OCI-LY7 (cell line): ENCODE measurements at regions not wholly inside any gene's neighbourhood (a gene's known extent, or its start where the extent isn't known, plus 50 kb on each side); places are given as distances from the start of the nearest gene placed in this dataset.

Experiments
- BruUV-seq: library from RNA; stranded (reverse); fragments of 400-500 nt; replicated peaks from 2 replicates; lab custom pipeline; 2021; lab: Mats Ljungman, UMichigan
- CTCF ChIA-PET: fragments of 300-600 bp; sonication (Branson Sonifier 250); formaldehyde crosslinking; loops from one replicate; lab custom pipeline; 2022; ENCODE audit warnings: antibody characterized with exemption; ENCODE audit not compliant: unreplicated experiment; lab: Charles Lee
- POLR2A ChIA-PET: fragments of 300-600 bp; sonication (Branson Sonifier 250); formaldehyde crosslinking; loops from one replicate; lab custom pipeline; 2022; ENCODE audit warnings: antibody characterized with exemption; lab: Charles Lee
- DNase-seq: peaks from one replicate; pipeline ENCODE4 v3.0.0-alpha.2; 2015; ENCODE audit warnings: low spot score
- H2AFZ ChIP-seq: fragments of 200-600 bp; sonication (generic), shearing (Covaris generic); 2 replicates; pipeline ENCODE4 v1.6.1; 2014; ENCODE audit warnings: mild to moderate bottlenecking, antibody characterized with exemption, low read length, moderate library complexity
- H3K27ac ChIP-seq: fragments of 200-600 bp; sonication (generic); 2 replicates; pipeline ENCODE4 v1.5.1; 2014; ENCODE audit warnings: mixed run types, low read depth, mild to moderate bottlenecking, moderate library complexity, low read length, inconsistent platforms; ENCODE audit not compliant: poor library complexity, severe bottlenecking
- H3K36me3 ChIP-seq: fragments of 200-600 bp; sonication (generic); 2 replicates; pipeline ENCODE4 v1.6.1; 2014; ENCODE audit warnings: mild to moderate bottlenecking, antibody characterized with exemption, low read length, moderate library complexity, mixed read lengths; ENCODE audit not compliant: insufficient read depth
- H3K4me1 ChIP-seq: fragments of 200-600 bp; sonication (generic); 2 replicates; pipeline ENCODE4 v1.5.1; 2014; ENCODE audit warnings: mild to moderate bottlenecking, low read length; ENCODE audit not compliant: insufficient read depth, poor library complexity, severe bottlenecking
- H3K4me2 ChIP-seq: fragments of 200-600 bp; sonication (generic); 2 replicates; pipeline ENCODE4 v1.6.1; 2014; ENCODE audit warnings: mild to moderate bottlenecking, low read length
- H3K4me3 ChIP-seq: fragments of 200-600 bp; sonication (generic); 2 replicates; pipeline ENCODE4 v1.5.1; 2014; ENCODE audit warnings: mild to moderate bottlenecking, low read depth, low read length; ENCODE audit not compliant: poor library complexity, severe bottlenecking
- H3K79me2 ChIP-seq: fragments of 200-600 bp; sonication (generic); 2 replicates; pipeline ENCODE4 v1.6.1; 2016; ENCODE audit warnings: low read depth, mild to moderate bottlenecking, low read length, moderate library complexity, mixed read lengths; ENCODE audit not compliant: insufficient read depth
- H3K9me2 ChIP-seq: fragments of 200-600 bp; sonication (generic); 2 replicates; pipeline ENCODE4 v1.6.1; 2016; ENCODE audit warnings: mild to moderate bottlenecking, low read length, mixed read lengths; ENCODE audit not compliant: insufficient read depth
- H3K9me3 ChIP-seq: fragments of 200-600 bp; sonication (generic); 2 replicates; pipeline ENCODE4 v1.6.1; 2014; ENCODE audit warnings: mild to moderate bottlenecking, mixed run types, low read length, mixed read lengths
- H4K20me1 ChIP-seq: fragments of 200-600 bp; sonication (generic); 2 replicates; pipeline ENCODE4 v1.6.1; 2014; ENCODE audit warnings: mild to moderate bottlenecking, antibody characterized with exemption, low read length, moderate library complexity, mixed read lengths; ENCODE audit not compliant: insufficient read depth
- CTCF ChIP-seq: fragments of 200-600 bp; sonication (generic); conservative IDR thresholded peaks from 2 replicates; pipeline ENCODE4 v1.5.1; 2014; ENCODE audit warnings: mild to moderate bottlenecking, antibody characterized with exemption, low read length, moderate library complexity, mixed read lengths
- EZH2phosphoT487 ChIP-seq: fragments of 200-600 bp; sonication (generic); IDR thresholded peaks from 2 replicates; pipeline ENCODE4 v1.6.1; 2018; ENCODE audit warnings: low read depth, borderline replicate concordance, mild to moderate bottlenecking, mixed run types, antibody characterized with exemption, low read length, moderate library complexity, mixed read lengths
- intact Hi-C: fragments of 100-400 bp; cut with micrococcal nuclease; formaldehyde crosslinking; loops from one replicate; pipeline ENCODE4 v1.10.0; 2022; ENCODE audit not compliant: unreplicated experiment

- Histone ChIP-seq H3K9me2 (no peaks in the 10 kb centered on the region), H3K79me2 (no peaks in the 10 kb centered on the region), H3K4me1 (no peaks in the 10 kb centered on the region), H3K9me3 (no peaks in the 10 kb centered on the region), H4K20me1 (no peaks in the 10 kb centered on the region), H3K4me3 (no peak overlapping the region), H2AFZ (no peak overlapping the region), H3K27ac (no peak overlapping the region), H3K4me2 (no peak overlapping the region), H3K36me3 (no peaks in the 10 kb centered on the region)
- CTCF ChIA-PET, result interaction anchor here (0.6 kb wide), 1 partner anchor 16 kb away, joined by 3 read pairs; no protein-coding TSS in a partner anchor
- no TSS peak for BruUV-seq
- DNase-seq, result no peak
- POLR2A ChIA-PET, result interaction anchor here (0.7 to 0.8 kb wide), 2 partner anchors 16 to 264 kb away, joined by 3 to 4 read pairs; no protein-coding TSS in a partner anchor
- intact Hi-C loops, result no loop called here
- TF ChIP-seq EZH2phosphoT487 (no peak), CTCF (no peak)
Measured at GRCh38 chr16:77571115-77571862, 136.5 kb upstream of the ADAMTS18 start.

- no peak for DNase-seq
- TF ChIP-seq CTCF (no peak), EZH2phosphoT487 (no peak)
- no peaks in the 10 kb centered on the region for H3K79me2 ChIP-seq
- no peaks in the 10 kb centered on the region for H4K20me1 ChIP-seq
- H2AFZ ChIP-seq, result no peak overlapping the region
- no peaks in the 10 kb centered on the region for H3K4me1 ChIP-seq
- no peaks in the 10 kb centered on the region for H3K36me3 ChIP-seq
- no peaks in the 10 kb centered on the region for H3K9me2 ChIP-seq
- POLR2A ChIA-PET, result no interaction called here
- no peak overlapping the region for H3K4me3 ChIP-seq
- no peaks in the 10 kb centered on the region for H3K9me3 ChIP-seq
- intact Hi-C loops, result no loop called here
- CTCF ChIA-PET, result no interaction called here
- H3K4me2 ChIP-seq, result no peak overlapping the region
- no TSS peak for BruUV-seq
- no peak overlapping the region for H3K27ac ChIP-seq
Measured at GRCh38 chr16:77574867-77575624, 140.2 kb upstream of the ADAMTS18 start.
